Activated gamma-delta T cell (primary cell): ENCODE measurements at regions not wholly inside any gene's neighbourhood (a gene's known extent, or its start where the extent isn't known, plus 50 kb on each side); places are given as distances from the start of the nearest gene placed in this dataset.
"Not testable (repeated sequence)": the region's sequence is repeated elsewhere in the genome, so short reads cannot be mapped to it uniquely, and the experiment has no call there.

Experiments used
- DNase-seq: peaks from one replicate; lab custom pipeline; 2025; lab: John Stamatoyannopoulos, UW

DNA sequence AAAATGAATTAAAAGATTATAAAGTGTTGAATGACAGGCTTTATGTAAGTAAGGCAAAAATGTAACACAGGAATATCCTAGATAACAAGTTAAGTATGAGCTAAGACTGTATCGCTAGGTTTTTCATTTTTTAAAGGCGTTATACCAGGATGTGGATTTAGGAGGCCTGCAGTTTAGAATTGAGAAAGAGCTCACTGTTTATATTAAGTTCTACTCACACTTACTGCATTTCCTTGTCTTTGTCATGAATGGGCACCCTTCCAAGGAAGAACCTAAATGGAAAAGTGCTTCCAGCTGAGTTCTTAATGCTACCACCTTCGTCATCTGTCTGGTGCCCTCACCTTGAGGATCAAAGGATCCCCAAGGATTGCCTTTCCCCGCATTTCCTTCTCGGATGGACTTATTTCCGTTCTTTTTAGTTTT is 148.7 kb downstream of the SOX4 start:
- DNase-seq, result no peak

DNA sequence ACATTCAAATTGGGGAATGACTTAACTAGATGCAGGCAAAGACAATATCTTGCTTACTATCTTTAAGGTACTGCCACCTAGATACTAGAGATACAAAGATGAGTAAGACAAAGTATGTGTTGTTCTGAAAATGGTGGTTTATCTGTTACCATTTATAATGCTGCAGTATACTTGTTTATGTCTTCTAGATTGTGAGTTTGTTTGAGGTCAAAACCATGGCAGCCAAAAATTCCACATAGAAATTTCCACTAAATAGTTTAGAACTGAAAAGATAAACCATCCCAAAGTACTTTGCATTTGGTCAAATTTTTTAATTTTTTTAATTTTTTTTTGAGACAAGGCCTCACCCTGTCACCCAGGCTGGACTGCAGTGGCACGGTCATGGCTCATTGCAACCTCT is 150.8 kb downstream of the SOX4 start:
- DNase-seq, result no peak

DNA sequence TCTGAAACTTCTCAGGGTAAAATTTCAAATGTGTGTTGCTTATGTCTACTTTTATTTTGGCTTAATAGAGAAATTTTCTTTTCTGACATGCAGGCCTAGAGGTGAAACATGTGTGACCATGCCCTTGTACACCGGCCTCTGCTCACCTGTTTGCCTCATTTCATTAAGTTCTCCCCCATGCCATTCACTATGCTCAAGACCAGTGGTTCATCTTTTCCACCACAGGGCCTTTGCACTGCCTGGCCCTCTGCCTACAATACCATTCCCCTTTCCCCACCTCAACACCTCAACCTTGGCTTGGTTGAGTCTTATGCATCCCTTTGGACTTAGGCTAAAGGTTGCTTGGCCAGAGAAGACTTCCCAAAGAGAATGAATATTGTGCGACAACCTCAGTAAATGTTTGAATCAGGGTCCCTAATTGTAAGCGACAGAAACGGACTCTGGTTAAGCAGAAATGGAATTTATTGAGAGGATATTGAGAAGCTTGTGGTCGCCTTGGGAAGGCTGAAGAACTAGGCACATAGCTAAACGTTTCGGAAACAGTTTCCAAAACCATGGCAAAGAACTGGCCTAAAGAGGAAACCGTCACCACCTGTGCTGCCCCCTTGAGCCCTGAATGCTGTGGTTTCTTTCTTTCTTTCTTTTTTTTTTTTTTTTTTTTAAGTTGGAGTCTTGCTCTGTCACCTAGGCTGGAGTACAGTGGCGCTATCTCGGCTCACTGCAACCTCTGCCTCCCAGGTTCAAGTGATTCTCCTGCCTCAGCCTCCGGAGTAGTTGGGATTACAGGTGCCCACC is 152.2 kb downstream of the SOX4 start:
- no peak for DNase-seq

DNA sequence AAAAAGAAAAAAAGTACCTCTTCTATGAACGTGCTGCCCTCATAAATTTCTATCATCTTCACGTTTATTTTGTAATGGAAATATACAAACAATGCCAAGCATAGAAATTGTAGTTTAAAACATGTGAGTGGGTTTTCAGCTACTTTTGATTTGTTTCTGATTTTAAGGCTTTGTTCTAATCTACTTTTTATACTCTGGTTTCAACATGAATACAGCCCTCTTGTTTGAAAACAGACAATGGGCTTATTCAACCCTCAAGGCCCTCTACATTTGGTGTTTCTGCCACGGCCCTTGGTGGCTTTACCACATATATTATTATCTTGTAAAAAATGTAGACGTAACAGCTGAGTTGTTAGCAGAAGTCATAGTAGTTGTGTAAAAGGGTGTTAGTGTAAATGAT is 153.9 kb downstream of the SOX4 start:
- DNase-seq, result no peak

DNA sequence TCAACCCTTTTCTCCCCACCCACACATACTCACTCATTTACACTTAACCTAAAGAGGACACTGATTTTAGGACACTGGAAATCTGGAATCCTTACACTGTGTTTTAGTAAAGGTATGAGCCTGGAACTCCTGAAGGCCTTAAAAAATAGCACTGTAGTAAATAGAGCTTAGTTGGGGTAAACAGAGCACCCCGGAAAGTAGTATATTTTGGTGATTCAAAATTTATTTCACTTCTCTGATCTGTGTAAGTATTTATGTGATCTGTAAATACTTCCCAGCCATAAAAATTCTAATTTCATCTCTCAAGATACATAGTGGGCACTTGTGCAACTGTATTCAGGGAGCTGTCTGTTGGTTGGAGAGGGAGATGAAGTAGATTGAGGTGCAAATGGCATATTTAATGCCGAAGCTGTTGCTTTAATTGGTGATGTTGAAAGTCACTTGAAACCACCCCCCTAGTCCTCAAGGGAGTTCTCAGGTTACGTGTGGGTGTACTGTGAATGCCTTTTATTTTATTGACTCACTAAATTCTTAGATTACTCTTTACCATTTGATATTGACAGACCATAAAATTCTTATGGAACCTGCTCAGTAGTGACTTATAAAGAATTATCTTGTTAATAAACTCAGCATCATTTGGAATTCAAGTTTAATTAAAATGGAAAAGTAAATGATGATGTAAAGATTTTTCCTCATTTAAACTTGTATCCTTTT is 154.9 kb downstream of the SOX4 start:
- DNase-seq, result no peak

DNA sequence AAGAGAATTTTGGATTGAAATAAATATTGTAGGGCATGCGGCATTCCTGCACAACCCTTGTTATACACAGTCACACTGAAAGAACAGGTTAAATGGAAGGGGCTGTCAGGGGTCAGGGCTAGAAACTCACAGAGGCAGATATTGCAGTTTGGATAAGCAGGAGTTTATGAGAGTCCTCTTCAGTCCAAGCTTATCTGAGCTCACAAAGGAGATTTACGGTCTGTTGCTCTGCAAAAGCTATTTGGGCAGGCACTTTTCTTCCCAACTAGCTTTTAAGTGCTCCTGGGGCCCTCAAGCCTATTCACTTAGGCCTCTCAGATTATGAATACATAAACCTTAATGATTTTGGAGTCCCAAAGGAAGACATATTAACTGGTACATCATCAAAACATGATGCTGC is 156.2 kb downstream of the SOX4 start:
- no peak for DNase-seq

DNA sequence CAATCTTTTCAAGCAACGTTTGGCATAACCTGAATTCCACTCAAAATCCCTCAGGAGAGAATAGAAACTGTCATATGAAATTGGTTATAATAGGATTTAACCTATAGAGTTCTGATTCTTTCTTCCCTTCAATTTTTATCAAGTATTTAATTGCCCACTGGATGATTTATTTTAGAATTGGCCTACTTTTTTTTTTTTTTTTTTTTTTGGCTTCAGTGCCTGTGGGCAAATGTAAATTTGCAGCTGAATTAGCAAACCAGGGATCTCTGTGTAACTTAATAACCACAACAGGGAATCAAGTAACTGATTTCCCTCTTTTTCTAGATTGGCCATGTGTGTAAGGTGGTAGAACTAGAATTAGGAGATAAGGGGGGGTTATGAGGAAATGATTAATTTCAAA is 157.0 kb downstream of the SOX4 start:
- DNase-seq, result no peak

DNA sequence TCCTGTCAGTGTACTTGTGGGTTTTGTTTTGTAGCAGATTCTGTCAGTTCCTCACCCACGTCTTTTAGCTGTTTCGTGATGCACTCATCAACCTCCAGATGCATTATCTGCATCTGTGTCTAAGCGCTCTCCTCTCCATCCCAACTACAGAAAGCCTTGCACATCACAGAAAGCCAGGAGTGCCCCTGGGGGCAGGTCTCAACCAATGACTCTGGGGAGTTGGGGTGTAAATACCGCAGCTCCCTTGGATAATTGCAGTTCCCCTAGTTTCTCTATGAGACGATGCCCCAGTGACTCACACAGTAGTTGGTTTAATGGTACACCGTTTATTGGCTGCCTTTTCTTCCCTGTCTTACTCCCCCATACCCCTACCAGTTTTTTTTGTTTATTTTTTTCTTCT is 158.1 kb downstream of the SOX4 start:
- no peak for DNase-seq

DNA sequence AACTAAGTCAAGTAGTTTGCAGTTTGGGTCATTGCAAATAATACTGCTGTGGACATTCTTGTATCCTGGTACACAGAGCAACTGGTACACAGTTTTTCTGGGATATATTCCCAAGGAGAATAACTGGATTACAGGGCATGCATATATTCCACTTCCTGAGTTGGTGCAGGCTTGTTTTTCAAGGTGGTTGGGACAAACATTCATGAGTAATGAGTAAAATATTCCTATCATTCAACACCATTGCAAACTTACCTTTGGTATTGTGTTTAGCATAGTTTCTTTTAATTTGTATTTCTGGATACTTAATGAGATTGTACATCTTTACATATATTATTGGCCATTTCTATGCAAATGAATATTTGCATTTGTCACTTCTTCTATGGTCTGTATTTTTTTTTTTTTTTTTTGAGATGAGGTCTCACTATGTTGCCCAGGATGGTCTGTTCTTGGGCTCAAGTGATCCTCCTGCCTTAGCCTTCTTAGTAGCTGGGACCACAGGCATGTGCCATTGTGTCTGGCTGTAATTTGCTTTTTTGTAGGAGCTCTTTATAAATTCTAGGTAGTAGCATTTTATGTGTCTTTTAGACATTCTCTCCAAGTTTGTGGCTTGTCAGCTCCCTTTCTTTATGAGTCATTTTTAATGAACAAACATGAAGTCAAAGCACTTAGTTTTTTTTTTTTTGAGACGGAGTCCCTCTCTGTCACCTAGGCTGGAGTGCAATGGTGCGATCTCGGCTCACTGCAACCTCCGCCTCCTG is 158.7 kb downstream of the SOX4 start:
- no peak for DNase-seq

DNA sequence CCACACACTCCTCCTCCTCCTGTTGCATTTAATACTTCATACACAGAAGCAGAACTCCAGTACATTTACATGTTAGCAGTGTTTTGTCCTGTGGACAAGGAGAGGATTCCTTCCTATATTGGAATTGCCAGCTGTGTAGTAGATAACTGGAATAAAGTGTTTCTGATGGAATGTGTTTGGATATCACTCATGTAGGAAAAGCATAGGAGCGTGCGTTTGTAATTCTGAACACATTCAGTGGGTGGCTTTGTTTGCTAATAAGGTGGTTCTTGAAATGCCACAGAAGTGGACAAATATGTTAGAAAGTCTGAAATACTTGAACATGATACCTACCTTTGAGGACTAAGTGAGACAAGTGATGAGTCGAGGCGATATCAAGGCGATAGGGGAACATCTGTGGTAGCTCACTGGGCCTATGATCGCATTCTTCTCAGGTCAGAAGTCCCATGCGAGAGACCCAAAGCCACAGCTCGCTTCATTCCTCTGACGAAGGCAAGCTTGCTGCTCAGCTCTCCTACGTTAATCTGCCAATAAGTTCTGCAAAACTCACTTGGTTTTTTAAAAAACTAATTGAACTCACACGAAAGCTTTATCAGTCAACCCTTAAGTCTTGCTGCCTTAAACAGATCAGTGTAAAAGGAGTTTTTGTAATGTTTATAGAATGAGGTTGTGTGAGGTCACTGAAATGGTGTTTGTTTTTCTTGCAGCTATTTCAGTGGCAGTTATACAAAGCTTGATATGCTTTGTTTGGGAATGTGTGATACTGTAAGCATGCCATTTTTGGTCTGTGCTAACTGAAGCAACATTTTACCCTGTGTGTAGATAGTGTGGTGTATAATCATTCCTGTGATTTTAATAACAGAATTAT is 159.9 kb downstream of the SOX4 start:
- DNase-seq, result no peak

DNA sequence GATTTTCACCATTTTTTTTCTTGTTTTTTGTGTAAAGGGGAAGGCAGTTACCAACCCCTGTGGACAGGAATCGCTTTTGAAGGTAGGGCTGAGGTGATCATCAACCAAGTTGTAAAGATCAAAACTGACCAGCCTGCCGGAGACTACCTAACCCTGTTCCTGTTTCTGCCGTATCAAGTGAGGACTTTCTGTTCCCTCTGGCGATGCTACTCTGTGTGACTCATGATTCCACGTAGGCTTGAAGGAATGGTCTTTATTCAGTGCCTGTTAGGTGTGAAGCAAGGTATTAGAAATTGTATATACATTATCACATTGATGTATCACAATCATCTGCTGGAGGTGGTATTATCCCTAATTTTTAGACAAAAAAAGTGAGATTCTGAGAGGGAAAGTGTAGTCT is 161.3 kb downstream of the SOX4 start:
- DNase-seq, result no peak

DNA sequence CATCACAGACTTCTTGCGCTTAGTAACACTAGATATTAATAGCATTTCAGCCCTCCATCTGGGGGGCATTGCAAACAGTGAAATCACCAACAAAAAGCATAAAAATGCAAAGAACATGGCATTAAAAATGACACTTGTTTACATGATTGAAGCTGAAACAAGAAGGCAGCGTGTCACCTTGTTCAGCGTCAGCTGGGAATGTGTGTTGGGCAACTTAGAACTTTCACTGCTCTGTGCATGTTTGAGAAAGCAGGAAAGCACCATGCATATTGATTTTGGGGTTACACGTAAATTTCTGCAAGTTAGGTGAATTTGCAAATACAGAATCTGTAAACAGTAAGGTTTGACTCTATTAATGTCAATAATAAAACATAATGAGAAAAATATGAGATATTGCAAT is 162.9 kb downstream of the SOX4 start:
- DNase-seq, result no peak

DNA sequence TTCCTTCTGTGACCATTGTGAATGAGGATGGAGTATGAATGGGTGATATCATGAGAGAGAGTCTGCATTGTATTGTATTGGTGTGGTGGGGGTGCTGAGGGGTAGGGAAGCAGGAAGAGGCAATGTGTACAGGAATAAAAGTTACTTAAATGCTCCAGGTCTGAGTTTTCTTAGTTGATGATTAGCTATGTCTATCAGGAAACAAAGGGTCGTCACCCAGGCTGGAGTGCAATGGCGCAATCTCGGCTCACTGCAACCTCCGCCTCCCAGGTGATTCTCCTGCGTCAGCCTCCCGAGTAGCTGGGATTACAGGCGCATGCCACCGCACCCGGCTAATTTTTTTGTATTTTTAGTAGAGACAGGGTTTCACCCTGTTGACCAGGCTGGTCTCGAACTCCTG is 163.8 kb downstream of the SOX4 start:
- DNase-seq, result not testable (repeated sequence)

DNA sequence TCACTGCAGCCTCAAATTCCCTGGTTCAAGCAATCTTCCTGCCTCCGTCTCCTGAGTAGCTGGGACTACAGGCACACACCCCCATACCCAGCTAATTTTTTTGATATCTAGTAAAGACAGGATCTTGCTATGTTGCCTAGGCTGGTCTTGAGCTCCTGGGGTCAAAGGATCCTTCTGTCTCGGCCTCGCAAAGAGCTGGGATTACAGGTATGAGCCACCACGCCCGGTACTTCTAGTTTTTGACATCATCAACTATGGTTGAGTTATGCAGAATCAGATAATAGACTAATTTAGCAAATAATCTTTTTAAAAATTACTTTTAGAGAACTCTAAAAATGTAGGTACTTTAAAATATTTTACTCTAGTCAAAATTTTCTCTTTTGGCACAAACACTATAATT is 166.2 kb downstream of the SOX4 start:
- no peak for DNase-seq

DNA sequence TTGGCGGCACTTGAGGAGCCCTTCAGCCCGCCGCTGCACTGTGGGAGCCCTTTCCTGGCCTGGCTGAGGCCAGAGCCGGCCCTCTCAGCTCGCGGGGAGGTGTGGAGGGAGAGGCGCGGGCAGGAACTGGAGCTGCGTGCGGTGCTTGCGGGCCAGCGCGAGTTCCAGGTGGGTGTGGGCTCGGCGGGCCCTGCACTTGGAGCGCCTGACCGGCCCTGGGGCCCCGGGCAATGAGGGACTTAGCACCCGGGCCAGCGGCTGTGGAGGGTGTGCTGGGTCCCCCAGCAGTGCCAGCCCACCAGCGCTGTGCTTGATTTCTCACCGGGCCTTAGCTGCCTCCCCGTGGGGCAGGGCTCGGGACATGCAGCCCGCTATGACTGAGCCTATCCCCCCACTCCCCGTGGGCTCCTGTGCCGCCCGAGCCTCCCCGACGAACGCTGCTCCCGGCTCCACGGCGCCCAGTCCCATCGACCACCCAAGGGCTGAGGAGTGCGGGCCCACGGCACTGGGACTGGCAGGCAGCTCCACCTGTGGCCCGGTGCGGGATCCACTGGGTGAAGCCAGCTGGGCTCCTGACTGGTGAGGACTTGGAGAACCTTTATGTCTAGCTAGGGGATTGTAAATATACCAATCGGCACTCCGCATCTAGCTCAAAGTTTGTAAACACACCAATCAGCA is 167.6 kb downstream of the SOX4 start:
- DNase-seq, result peak; percentile 14

DNA sequence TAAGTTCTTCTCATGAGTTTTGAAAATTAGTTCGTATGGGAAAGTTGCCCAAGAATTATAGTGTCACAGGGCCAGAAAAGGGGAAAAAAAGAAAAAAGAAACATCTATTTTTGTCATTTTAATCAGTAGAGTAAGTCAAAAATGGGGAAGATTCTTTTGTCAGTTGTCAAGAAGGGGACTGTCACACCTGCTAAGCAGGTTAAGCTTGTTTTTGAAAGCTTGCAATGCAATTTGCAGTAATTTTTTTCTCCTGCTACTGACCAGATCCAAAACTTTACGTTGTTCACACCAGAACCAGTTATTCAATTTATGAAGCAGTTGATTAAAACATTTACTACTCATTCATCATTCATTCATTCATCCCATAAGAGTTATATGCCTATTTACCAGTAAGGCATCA is 171.4 kb downstream of the SOX4 start:
- DNase-seq, result no peak

DNA sequence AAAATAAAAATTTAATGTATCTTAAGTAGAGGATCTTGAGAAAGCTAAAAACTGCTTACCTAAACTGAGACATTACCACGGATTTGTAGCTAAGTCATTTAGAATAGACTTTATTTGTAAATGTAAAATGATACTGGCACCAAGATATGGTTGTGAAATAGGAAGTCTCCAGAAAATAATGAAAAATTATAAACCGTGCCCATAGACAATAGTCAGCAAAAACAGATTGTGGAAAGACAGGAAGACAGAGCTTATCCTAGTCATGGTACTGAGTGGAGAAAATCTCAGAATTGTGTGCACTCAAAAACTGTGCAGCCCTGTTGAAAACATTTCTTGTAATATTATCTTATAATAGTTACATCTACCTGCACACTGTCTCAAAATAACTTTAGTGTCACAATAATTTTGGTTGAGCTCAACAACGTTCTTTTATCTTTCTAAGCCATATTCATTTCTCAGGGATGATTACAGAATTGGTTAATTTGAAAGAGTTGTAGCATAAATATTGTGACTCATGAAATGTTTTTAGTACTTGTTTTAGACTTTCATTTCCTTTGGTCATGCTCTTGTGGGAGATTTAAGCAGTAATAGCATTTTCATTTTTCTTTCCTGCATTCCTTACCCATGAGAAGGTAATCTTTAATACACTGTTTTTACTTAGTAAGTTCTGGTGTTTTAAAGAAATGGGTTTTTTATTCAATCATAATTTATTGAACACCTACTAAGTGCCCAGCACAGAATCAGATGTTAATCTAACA is 174.5 kb downstream of the SOX4 start:
- no peak for DNase-seq

DNA sequence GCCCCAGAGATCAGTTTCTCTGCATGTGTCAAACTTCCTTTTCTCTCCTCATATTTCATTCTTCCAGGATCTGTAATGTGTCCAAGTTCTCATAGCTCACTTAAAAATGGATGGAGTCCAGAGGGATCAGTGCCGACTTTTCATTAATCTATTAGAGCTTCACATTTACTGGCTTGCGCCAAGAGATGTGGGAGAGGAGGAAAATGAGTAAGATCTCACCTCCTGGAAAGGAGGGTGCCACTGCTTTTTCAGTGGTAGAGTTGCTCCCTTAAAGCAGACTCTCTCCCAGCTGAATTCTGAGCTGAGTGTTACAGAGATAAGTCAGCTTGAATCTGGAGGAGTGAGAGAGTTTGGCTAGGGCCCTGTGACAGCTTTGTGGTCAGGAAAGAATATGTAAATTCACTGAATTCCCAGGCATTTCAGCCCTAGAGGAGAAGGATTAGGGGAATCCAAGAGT is 175.9 kb downstream of the SOX4 start:
- no peak for DNase-seq

DNA sequence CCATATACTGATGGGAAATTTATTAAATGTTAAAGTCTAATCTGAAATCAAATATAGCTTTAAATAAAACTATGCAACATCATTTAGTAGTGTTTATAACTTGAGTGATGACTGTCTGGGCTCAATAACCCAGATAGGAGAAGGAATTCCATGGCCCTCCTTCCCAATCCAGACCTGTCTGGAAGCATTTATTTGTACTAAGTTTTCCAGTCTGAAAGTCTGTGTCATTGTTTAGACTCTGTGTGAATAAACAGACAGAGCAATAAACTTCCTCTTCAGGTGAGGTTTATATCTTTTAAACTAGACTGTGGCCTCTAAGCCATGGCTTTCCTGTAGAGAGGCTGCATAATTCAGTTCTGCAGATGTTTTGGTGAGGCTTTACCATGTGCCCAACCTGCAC is 176.4 kb downstream of the SOX4 start:
- no peak for DNase-seq

DNA sequence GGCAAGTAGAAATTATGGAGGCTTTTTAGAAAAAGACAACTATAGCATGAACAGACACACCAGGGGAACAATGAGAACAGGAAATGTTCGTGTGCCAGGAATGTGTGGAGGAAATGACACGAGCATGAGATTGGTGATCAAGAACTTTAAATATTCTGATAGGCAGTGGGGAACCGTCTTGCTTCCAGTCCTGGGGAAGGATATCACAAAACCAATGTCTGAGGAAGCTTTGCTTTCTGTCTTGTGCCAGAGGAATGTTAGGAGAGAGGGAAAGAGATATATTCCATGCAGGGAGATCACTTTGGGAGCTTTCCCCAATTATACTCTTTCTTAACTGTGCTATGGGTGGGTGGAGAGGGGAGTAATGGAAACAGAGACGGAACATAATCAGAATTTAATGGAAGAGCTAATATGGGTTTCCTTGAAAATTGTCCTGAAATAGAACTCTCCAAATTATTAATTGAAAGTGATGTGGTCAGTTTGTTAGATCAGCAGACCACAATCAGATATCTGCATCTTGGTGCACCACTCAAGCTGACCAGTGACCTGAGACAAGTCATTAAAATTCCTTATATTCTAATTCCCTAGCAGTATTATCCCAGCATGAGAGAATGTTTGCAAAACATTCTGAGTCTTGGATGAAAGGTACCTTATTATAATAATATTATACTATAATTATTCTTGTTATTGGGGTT is 178.2 kb downstream of the SOX4 start:
- DNase-seq, result no peak
